PC-3 (cell line): ENCODE measurements at regions not wholly inside any gene's neighbourhood (a gene's known extent, or its start where the extent isn't known, plus 50 kb on each side); places are given as distances from the start of the nearest gene placed in this dataset.

Experiments
- ATAC-seq: fragments of 200-7000 bp; cut with Tn5 transposase; 2 replicates; pipeline ENCODE4 v1.9.1; 2020; ENCODE audit warnings: mild to moderate bottlenecking, moderate library complexity
- BruUV-seq: library from RNA; stranded (reverse); fragments of 400-500 nt; replicated peaks from 2 replicates; lab custom pipeline; 2021; lab: Mats Ljungman, UMichigan
- CTCF ChIA-PET: fragments of 300-600 bp; sonication (Branson Sonifier 250); formaldehyde crosslinking; loops from one replicate; lab custom pipeline; 2022; ENCODE audit warnings: antibody characterized with exemption; lab: Charles Lee
- POLR2A ChIA-PET: fragments of 300-600 bp; sonication (Branson Sonifier 250); formaldehyde crosslinking; loops from one replicate; lab custom pipeline; 2022; ENCODE audit warnings: antibody characterized with exemption; ENCODE audit not compliant: unreplicated experiment; lab: Charles Lee
- DNase-seq: peaks from one replicate; pipeline ENCODE4 v3.0.0-alpha.2; 2015
- H2AFZ ChIP-seq: fragments of 300-600 bp; sonication (generic); 2 replicates; pipeline ENCODE4 v1.6.0; 2016; ENCODE audit warnings: antibody characterized with exemption, low read length
- H3F3A ChIP-seq: fragments of 300-600 bp; sonication (generic); one replicate; pipeline ENCODE4 v1.6.0; 2017; ENCODE audit warnings: antibody characterized with exemption, low read length, control low read depth, mild to moderate bottlenecking; ENCODE audit not compliant: unreplicated experiment
- H3K27ac ChIP-seq: fragments of 300-600 bp; sonication (generic); 2 replicates; pipeline ENCODE4 v1.5.1; 2016; ENCODE audit warnings: mild to moderate bottlenecking, low read length
- H3K27me3 ChIP-seq: fragments of 300-600 bp; sonication (generic); 2 replicates; pipeline ENCODE4 v1.6.1; 2016; ENCODE audit warnings: low read length, mixed read lengths
- H3K36me3 ChIP-seq: fragments of 300-600 bp; sonication (generic); 2 replicates; pipeline ENCODE4 v1.6.1; 2016; ENCODE audit warnings: low read depth, mixed run types, low read length, mixed read lengths
- H3K4me1 ChIP-seq: fragments of 300-600 bp; sonication (generic); 2 replicates; pipeline ENCODE4 v1.5.1; 2016; ENCODE audit warnings: low read length; ENCODE audit not compliant: insufficient read depth
- H3K4me2 ChIP-seq: fragments of 300-600 bp; sonication (generic); 2 replicates; pipeline ENCODE4 v1.6.0; 2016; ENCODE audit warnings: low read length
- H3K4me3 ChIP-seq: fragments of 300-600 bp; sonication (generic); 2 replicates; pipeline ENCODE4 v1.5.1; 2016; ENCODE audit warnings: mild to moderate bottlenecking, low read length, mixed read lengths
- H3K79me2 ChIP-seq: fragments of 300-600 bp; sonication (generic); 2 replicates; pipeline ENCODE4 v1.6.1; 2017; ENCODE audit warnings: low read length, mixed read lengths
- H3K9ac ChIP-seq: fragments of 300-600 bp; sonication (generic); 2 replicates; pipeline ENCODE4 v1.6.0; 2016; ENCODE audit warnings: mild to moderate bottlenecking, low read length
- H3K9me2 ChIP-seq: fragments of 300-600 bp; sonication (generic); replicated peaks from 2 replicates; pipeline ENCODE4 v1.6.1; 2016; ENCODE audit warnings: mixed run types, low read length, mixed read lengths
- H3K9me3 ChIP-seq: fragments of 300-600 bp; sonication (generic); 2 replicates; pipeline ENCODE4 v1.6.1; 2016; ENCODE audit warnings: low read length, mixed read lengths
- H4K20me1 ChIP-seq: fragments of 300-600 bp; sonication (generic); 2 replicates; pipeline ENCODE4 v1.6.1; 2016; ENCODE audit warnings: low read length, mixed read lengths
- CTCF ChIP-seq: fragments of 300-600 bp; sonication (generic); conservative IDR thresholded peaks from 2 replicates; pipeline ENCODE4 v1.5.1; 2017; ENCODE audit warnings: antibody characterized with exemption, low read depth, mild to moderate bottlenecking, low read length
- EZH2 ChIP-seq: fragments of 300-600 bp; sonication (generic); IDR thresholded peaks from one replicate; pipeline ENCODE4 v1.6.1; 2017; ENCODE audit warnings: antibody characterized with exemption, mild to moderate bottlenecking, low read length; ENCODE audit not compliant: unreplicated experiment
- EZH2phosphoT487 ChIP-seq: fragments of 300-600 bp; sonication (generic); IDR thresholded peaks from 2 replicates; pipeline ENCODE4 v1.6.1; 2018; ENCODE audit warnings: mild to moderate bottlenecking, antibody characterized with exemption, low read length, borderline replicate concordance
- intact Hi-C: fragments of 100-400 bp; cut with micrococcal nuclease; formaldehyde crosslinking; loops from 2 replicates; pipeline ENCODE4 v1.9.0; 2023

- Histone ChIP-seq H3K27me3 (no peaks in the 10 kb centered on the region), H2AFZ (no peak overlapping the region), H3K79me2 (no peaks in the 10 kb centered on the region), H3K27ac (no peak overlapping the region), H3K4me1 (no peaks in the 10 kb centered on the region), H3K9ac (no peak overlapping the region), H3K4me3 (no peak overlapping the region), H3K9me3 (no peaks in the 10 kb centered on the region), H4K20me1 (no peaks in the 10 kb centered on the region), H3K4me2 (no peak overlapping the region), H3K9me2 (no peaks in the 10 kb centered on the region), H3F3A (no peaks in the 10 kb centered on the region), H3K36me3 (no peaks in the 10 kb centered on the region)
- ATAC-seq (no peak), DNase-seq (no peak)
- no TSS peak for BruUV-seq
- intact Hi-C loops: no loop called here
- POLR2A ChIA-PET: no interaction called here
- CTCF ChIA-PET: no interaction called here
- TF ChIP-seq CTCF (no peak), EZH2phosphoT487 (no peak), EZH2 (no peak)
Observed at GRCh38 chr6:156630613-156631302, 146.4 kb upstream of the ARID1B start.

GRCh38 chr6:156628805-156629204, 148.4 kb upstream of the ARID1B start:
- ChIA-PET POLR2A (no interaction called here), CTCF (no interaction called here)
- Histone ChIP-seq H3K9ac (no peak overlapping the region), H3K79me2 (no peaks in the 10 kb centered on the region), H2AFZ (no peak overlapping the region), H3K9me3 (no peaks in the 10 kb centered on the region), H4K20me1 (no peaks in the 10 kb centered on the region), H3K9me2 (no peaks in the 10 kb centered on the region), H3K36me3 (no peaks in the 10 kb centered on the region), H3K4me1 (no peaks in the 10 kb centered on the region), H3K4me3 (no peak overlapping the region), H3K27ac (no peak overlapping the region), H3K27me3 (no peaks in the 10 kb centered on the region), H3K4me2 (no peak overlapping the region), H3F3A (no peaks in the 10 kb centered on the region)
- intact Hi-C loops: no loop called here
- no TSS peak for BruUV-seq
- TF ChIP-seq CTCF: no peak
- no peak for TF ChIP-seq EZH2phosphoT487
- TF ChIP-seq EZH2: no peak
- ATAC-seq (no peak), DNase-seq (no peak)

- DNase-seq (peak; percentile 29), ATAC-seq (peak; percentile 70)
- Histone ChIP-seq H2AFZ (peak overlapping the region; percentile 38; the same call in 1 of the 2 replicates), H3K4me1 (no peaks in the 10 kb centered on the region), H3K4me3 (no peak overlapping the region), H3K9me2 (no peaks in the 10 kb centered on the region), H3K27me3 (no peaks in the 10 kb centered on the region), H3K79me2 (no peaks in the 10 kb centered on the region), H3K27ac (no peak overlapping the region), H3K9me3 (no peaks in the 10 kb centered on the region), H3K36me3 (no peaks in the 10 kb centered on the region), H3K4me2 (no peak overlapping the region), H3K9ac (no peak overlapping the region), H3F3A (no peaks in the 10 kb centered on the region), H4K20me1 (no peaks in the 10 kb centered on the region)
- CTCF ChIA-PET: no interaction called here
- intact Hi-C loops: no loop called here
- TF ChIP-seq CTCF: no peak
- TF ChIP-seq EZH2phosphoT487: no peak
- TF ChIP-seq EZH2: no peak
- BruUV-seq: no TSS peak
- POLR2A ChIA-PET: no interaction called here
Observed at GRCh38 chr6:156627524-156627923, 149.7 kb upstream of the ARID1B start.
